ENCODE measurements at regions not wholly inside any gene's neighbourhood (a gene's known extent, or its start where the extent isn't known, plus 50 kb on each side); places are given as distances from the start of the nearest gene placed in this dataset.

GRCh38 chrX:137354851-137355250 lies 211.1 kb upstream of the ZIC3 start:
- TF ChIP-seq CTCF (IDR thresholded peaks at IDR 0.05; ENCODE audit: poor library complexity) (no peak), EZH2phosphoT487 (IDR thresholded peaks at IDR 0.05; ENCODE audit: low read depth, severe bottlenecking, unreplicated experiment) (no peak), EZH2 (IDR thresholded peaks at IDR 0.05; ENCODE audit: borderline replicate concordance) (no peak)
